Middle frontal gyrus (tissue), 1 donor: ENCODE measurements at regions not wholly inside any gene's neighbourhood (a gene's known extent, or its start where the extent isn't known, plus 50 kb on each side); places are given as distances from the start of the nearest gene placed in this dataset.
"Not testable (repeated sequence)": the region's sequence is repeated elsewhere in the genome, so short reads cannot be mapped to it uniquely, and the experiment has no call there.

ENCODE experiments used
- DNase-seq: peaks from one replicate; pipeline ENCODE4 v3.0.0-alpha.2; 2015; ENCODE audit warnings: low spot score; ENCODE audit errors: extremely low spot score

DNA sequence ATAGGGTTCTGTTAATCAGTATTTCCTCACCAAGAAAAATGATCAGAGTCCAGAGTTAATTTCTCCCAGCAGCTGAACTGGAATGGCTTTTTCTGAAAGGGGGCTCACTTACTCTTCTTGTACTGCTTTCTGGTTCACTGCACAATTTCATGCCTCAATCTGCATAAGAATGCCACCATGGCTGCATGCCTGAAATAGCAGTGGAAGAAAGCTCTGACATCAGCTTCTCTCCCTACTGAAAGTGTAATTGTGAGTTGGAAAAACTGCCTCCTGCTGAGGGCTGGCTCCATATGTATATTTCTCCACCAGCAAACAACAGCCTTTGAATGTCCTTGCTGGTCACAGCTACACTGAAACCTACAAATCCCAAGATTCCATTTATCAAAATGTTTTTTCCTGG is 1027.2 kb upstream of the GJE1 start:
- no peak for DNase-seq

GRCh38 chr6:141103246-141103645 is 1029.5 kb upstream of the GJE1 start:
- no peak for DNase-seq

DNA sequence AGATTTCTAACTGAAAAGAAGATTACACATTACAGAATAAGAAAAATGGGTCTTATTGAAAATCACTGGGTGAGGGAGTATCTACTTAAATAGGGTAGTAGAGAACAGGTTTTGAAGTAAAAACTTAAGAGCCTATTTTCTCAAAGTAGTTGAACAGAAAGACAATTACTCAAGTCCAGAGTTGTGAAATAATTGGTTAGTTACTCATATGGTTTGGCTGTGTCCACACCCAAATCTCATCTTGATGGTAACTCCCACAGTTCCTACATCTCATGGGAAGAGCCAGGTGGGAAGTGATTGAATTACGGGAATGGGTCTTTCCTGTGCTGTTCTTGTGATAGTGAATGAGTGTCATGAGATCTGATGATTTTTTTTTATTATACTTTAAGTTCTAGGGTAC is 1035.3 kb upstream of the GJE1 start:
- DNase-seq: no peak

DNA sequence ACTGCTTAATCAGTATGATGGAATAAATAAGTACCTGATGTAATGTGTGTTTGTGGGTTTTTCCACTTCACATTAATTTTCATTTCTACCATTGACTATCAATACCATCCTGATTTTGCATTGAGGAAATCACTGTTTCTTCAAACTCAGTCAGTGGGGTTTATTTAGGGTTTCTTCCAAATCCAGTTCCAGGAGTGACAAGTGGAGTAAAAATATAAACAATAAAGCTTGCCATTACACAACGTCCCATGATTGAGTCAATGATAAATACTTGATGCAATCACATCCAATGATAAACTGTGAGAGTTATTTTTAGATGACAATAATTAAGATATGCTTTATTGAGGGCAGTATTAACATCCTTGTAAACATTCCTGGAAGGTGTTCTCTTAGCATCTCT is 1037.4 kb upstream of the GJE1 start:
- no peak for DNase-seq

DNA sequence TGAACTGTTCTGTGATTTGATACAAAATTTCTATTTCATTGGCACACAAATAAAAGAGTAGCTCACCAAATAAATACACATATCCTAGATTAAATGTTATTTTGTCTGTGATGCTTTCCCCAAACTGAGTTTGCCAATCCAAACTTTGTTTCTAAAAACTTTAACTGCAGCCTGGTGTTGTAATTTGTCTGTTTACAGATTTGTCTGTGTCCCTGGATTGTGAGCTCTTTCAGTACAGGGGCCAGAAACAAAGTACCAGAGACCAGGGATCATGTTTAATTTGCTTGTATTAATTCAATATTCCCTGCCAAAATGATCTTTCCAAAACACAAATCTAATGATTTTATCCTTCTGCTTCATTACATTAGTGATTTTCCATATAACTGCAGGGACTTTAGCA is 1044.6 kb upstream of the GJE1 start:
- DNase-seq: no peak

DNA sequence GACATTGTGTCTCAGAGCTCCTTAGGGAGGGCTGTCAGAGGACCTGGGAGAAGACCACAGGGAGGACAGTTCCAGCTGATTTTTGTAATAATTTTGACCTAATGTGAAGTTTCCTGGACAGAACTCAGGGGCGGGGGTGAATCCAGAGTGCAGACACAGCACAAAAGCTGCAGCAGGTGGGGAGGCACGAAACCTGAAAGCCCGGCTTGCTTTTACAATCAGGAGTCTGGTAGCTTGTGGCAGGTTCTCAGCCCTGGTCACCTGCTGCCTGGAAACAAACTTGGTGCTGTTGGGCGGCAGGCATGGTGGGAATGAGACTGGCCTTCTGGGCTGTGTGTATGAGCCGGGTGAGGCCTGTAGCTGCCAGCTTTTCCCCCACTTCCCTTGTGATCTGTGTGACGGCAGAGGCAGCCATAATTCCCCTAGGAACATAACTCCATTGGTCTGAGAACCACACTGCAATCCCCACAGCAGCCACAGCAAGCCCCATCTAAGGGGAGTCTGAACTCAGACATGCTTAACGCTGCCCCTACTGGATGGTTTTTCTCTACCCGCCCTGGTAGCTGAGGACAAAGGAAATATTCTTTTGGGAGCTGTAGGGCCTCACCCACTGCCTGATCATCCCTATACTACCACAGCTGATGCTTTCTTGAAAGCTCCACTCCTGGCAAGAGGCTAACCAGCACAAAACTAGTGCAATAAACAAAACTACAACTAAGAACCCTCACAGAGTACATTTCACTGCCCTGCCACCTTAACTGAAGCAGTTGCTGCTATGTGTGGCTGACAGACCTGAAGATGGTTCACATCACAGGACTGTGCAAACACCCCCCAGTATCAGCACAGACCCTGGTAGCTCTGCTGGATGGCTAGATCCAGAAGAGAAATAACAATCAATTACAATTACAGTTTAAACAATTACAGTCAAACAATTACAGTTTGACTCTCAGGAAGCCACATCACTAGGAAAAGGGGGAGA is 1055.1 kb upstream of the GJE1 start:
- DNase-seq: no peak

GRCh38 chr6:141057761-141058160 is 1075.0 kb upstream of the GJE1 start:
- DNase-seq: no peak

DNA sequence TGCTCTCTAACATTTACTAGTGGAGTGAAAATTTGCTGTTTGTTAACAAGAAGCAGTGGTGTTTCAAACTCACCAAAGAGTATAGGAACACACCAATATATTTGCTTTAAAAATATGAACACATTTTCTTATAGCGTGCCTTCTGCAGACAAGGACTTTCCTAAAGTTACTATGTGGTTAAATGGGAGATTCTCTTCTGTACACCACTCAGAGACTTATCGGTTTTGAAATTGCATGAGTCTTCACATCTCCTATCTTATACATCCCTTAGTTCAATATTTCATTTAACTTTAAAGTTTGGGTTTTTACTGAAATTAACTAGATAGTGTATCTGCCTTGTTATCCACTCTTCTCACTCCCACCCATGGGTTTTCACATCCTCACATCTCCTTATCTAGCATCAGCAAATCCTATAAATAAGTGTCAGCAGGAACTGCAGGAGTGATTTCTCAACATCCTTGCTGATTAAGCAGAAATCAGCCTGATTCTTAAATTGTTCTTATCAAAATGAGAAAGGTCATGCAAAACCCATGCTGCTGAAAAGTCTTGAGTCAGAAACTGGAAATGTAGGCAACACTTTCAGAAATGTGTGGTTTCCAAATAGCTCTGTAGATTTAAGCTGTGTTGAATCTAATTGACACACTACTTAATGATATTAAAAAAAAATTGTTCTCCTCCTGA is 1075.6 kb upstream of the GJE1 start:
- DNase-seq: no peak

DNA sequence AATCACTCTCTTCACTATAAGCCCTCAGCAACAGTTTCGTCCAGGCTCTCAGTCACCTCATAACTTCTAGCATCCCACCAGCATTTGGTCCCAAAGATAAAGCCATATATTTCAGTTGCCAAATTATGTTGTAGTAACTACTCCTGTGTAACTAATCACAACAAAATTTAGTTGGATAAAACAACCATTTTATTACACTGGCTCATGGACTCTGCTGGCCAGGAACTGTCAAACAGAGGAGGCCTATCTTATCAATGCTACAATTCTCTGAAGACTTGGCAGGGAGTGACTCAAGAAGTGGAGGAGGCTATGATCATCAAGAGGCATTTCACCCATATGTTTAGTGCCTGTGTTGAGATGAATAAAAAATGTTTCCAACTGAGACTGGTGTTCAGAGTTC is 1082.3 kb upstream of the GJE1 start:
- DNase-seq: no peak

DNA sequence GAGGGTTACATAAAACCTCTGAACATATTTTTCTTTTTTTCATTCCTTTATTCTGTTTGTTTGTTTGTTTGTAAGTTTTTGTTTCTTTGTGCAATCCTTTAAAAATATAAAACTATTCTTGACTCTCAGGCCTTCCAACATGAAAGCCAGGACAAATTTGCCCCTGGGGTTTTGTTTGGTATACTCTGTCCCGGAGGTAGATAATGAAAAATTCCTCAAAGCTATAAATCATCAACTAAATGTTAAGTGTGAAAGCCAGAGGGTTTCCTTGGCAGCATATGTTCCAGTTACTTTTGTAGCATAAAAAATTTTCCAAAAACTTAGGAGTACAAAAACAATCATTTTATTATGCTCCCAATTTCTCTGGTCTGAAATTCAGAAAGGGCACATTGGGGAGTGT is 1084.3 kb upstream of the GJE1 start:
- no peak for DNase-seq

- not testable (repeated sequence) for DNase-seq
Measured at GRCh38 chr6:141046496-141046895, 1086.2 kb upstream of the GJE1 start.

GRCh38 chr6:141041596-141042087 is 1091.1 kb upstream of the GJE1 start:
- no peak for DNase-seq

GRCh38 chr6:141035312-141036200 is 1097.2 kb upstream of the GJE1 start:
- DNase-seq: no peak

GRCh38 chr6:141033101-141033500 is 1099.6 kb upstream of the GJE1 start:
- no peak for DNase-seq

GRCh38 chr6:141029908-141030307 is 1102.8 kb upstream of the GJE1 start:
- no peak for DNase-seq

DNA sequence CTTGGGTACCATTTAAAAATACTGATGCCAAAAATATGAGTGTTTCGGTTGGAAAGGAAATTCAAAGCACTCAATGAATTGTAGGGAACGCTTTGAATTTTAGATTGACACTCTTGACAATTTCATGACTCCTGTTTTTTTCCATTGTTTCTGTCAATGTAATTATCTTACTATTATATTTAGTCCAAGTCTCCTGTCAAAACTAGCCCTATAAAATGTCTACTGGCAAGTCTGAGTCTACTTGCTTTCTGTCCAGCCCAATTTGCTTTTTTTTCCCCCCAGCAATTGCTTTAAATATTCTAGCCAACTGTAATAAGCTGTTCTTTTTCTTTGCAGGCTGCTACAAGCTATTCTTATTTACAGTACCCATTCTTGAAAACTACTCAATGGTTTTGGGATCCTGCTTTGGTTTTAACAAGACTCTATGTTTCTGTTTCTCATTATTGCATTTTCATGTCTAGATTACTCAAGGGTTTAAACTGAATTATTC is 1103.9 kb upstream of the GJE1 start:
- DNase-seq: no peak

DNA sequence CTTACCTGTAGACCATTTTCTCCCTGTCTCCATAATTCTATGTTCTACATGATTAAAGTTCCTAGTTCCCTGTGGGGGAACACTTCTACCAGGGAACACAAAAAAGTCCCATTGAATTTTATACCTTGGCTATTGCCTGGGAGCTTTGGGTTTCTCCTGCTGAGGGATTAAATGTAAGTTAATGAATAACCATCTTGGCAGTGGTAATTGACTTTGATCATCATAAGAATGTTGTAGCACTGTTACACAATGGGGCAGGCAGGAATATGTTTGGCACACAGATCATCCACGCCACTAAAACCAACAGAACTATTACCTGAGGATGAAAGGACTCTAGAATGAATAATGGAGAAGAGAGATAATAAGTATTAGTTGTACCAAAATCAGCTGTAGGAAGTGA is 1106.2 kb upstream of the GJE1 start:
- no peak for DNase-seq

DNA sequence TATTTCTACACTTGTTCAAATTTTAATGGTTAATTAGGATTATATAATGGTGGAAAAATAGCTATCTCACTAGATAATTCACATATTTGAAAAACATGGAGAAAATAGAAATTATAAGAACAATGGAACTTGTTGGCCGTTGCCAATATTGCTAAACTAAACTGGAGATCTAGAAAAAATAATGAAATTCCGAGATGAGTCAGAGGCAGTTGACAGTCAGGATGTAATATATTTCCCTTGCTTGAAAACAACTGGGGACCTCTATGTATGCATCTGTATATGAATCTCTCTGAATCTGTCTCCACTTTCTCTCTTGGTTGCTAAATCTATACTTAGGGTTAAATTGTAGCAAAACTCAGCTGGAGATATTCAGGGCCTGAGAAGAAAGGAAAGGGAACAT is 1108.2 kb upstream of the GJE1 start:
- DNase-seq: no peak

- DNase-seq: no peak
Measured at GRCh38 chr6:141017941-141018340, 1114.8 kb upstream of the GJE1 start.

GRCh38 chr6:141000917-141001316 is 1131.8 kb upstream of the GJE1 start:
- no peak for DNase-seq

GRCh38 chr6:140993515-140993914 is 1139.2 kb upstream of the GJE1 start:
- DNase-seq: no peak
